NCI-H748 (cell line): ENCODE measurements at regions not wholly inside any gene's neighbourhood (a gene's known extent, or its start where the extent isn't known, plus 50 kb on each side); places are given as distances from the start of the nearest gene placed in this dataset.

ENCODE experiments used
- DNase-seq: peaks from one replicate; lab custom pipeline; 2025; ENCODE audit not compliant: unreplicated experiment; lab: John Stamatoyannopoulos, UW

- DNase-seq: no peak
Measured at GRCh38 chr5:109533751-109534272, 124.0 kb upstream of the PJA2 start.

- DNase-seq: no peak
Measured at GRCh38 chr5:109532773-109533364, 123.1 kb upstream of the PJA2 start.

GRCh38 chr5:109531262-109531661, 121.5 kb upstream of the PJA2 start:
- no peak for DNase-seq

- DNase-seq: no peak
Measured at GRCh38 chr5:109529987-109530386, 120.2 kb upstream of the PJA2 start.

GRCh38 chr5:109529520-109529919, 119.7 kb upstream of the PJA2 start:
- no peak for DNase-seq

GRCh38 chr5:109524555-109524954, 114.8 kb upstream of the PJA2 start:
- DNase-seq: no peak

GRCh38 chr5:109524026-109524425, 114.3 kb upstream of the PJA2 start:
- DNase-seq: no peak

- no peak for DNase-seq
Measured at GRCh38 chr5:109522404-109522803, 112.6 kb upstream of the PJA2 start.

GRCh38 chr5:109519416-109519815, 109.6 kb upstream of the PJA2 start:
- no peak for DNase-seq

GRCh38 chr5:109516390-109516789, 106.6 kb upstream of the PJA2 start:
- DNase-seq: no peak

- DNase-seq: no peak
Measured at GRCh38 chr5:109511980-109512734, 102.4 kb upstream of the PJA2 start.

- DNase-seq: no peak
Measured at GRCh38 chr5:109506556-109506955, 96.8 kb upstream of the PJA2 start.

GRCh38 chr5:109496112-109496511, 86.3 kb upstream of the PJA2 start:
- no peak for DNase-seq

GRCh38 chr5:109487753-109488420, 78.1 kb upstream of the PJA2 start:
- DNase-seq: no peak

GRCh38 chr5:109486200-109486804, 76.5 kb upstream of the PJA2 start:
- no peak for DNase-seq

- DNase-seq: peak; percentile 95
Measured at GRCh38 chr5:109485030-109485429, 75.3 kb upstream of the PJA2 start.

GRCh38 chr5:109484597-109484996, 74.8 kb upstream of the PJA2 start:
- DNase-seq: no peak

GRCh38 chr5:109483395-109483971, 73.7 kb upstream of the PJA2 start:
- DNase-seq: no peak

- DNase-seq: no peak
Measured at GRCh38 chr5:109482748-109483147, 73.0 kb upstream of the PJA2 start.

GRCh38 chr5:109479260-109479860, 69.6 kb upstream of the PJA2 start:
- DNase-seq: no peak

- no peak for DNase-seq
Measured at GRCh38 chr5:109478830-109479229, 69.1 kb upstream of the PJA2 start.
